CD14-positive monocyte (primary cell): ENCODE measurements at regions not wholly inside any gene's neighbourhood (a gene's known extent, or its start where the extent isn't known, plus 50 kb on each side); places are given as distances from the start of the nearest gene placed in this dataset.

Experiments used
- DNase-seq, 3 donors: peaks; one replicate each; pipeline ENCODE4 v3.0.0-alpha.2; 2011 to 2022
- H2AFZ ChIP-seq: 2 replicates; pipeline ENCODE4 v1.6.0; 2012; ENCODE audit warnings: mild to moderate bottlenecking, low read depth, low read length, inconsistent platforms; ENCODE audit not compliant: insufficient read depth, poor library complexity, severe bottlenecking
- H3K27ac ChIP-seq, 2 donors: 1 replicate in 1 of 2; 2 replicates in 1 of 2; pipeline ENCODE4 v1.5.1; 2012 to 2013; ENCODE audit warnings: low read length in 2 of 2, control low read depth in 1 of 2, inconsistent platforms in 1 of 2, low read depth in 1 of 2, mild to moderate bottlenecking in 1 of 2
- H3K27me3 ChIP-seq, 2 donors: one replicate each; pipeline versions ENCODE4 v1.6.0 to v1.6.1; 2011 to 2013; ENCODE audit warnings: low read length in 2 of 2; ENCODE audit not compliant: control insufficient read depth in 2 of 2, insufficient read depth in 2 of 2
- H3K36me3 ChIP-seq, 2 donors: replicated peaks in 1 of 2; 1 replicate in 1 of 2; 2 replicates in 1 of 2; pipeline versions ENCODE4 v1.5.1 to v1.6.1; 2012 to 2013; ENCODE audit warnings: low read length in 2 of 2, control low read depth in 1 of 2, inconsistent platforms in 1 of 2, mild to moderate bottlenecking in 1 of 2; ENCODE audit not compliant: insufficient read depth in 2 of 2, control insufficient read depth in 1 of 2
- H3K4me1 ChIP-seq, 2 donors: 1 replicate in 1 of 2; 2 replicates in 1 of 2; pipeline versions ENCODE4 v1.5.1 to v1.6.1; 2012 to 2013; ENCODE audit warnings: low read length in 2 of 2, control low read depth in 1 of 2, inconsistent platforms in 1 of 2, mild to moderate bottlenecking in 1 of 2, moderate library complexity in 1 of 2; ENCODE audit not compliant: insufficient read depth in 2 of 2, control insufficient read depth in 1 of 2
- H3K4me2 ChIP-seq: replicated peaks from 2 replicates; pipeline ENCODE3; 2012; ENCODE audit warnings: low read length, moderate library complexity, mild to moderate bottlenecking; ENCODE audit not compliant: poor library complexity, severe bottlenecking; ENCODE audit errors: extremely low read depth
- H3K4me3 ChIP-seq, 3 experiments: fragments of 200-600 bp in 1 of 3; sonication (generic) in 1 of 3; replicated peaks in 1 of 3; 1 replicate in 2 of 3; 2 replicates in 1 of 3; pipeline ENCODE4 v1.5.1; 2011 to 2013; ENCODE audit warnings: low read length in 3 of 3, mild to moderate bottlenecking in 3 of 3, control low read depth in 2 of 3, low read depth in 2 of 3, inconsistent platforms in 1 of 3, moderate library complexity in 1 of 3
- H3K79me2 ChIP-seq: 2 replicates; pipeline ENCODE4 v1.6.0; 2012; ENCODE audit warnings: mild to moderate bottlenecking, control low read depth, inconsistent platforms, low read length, moderate library complexity; ENCODE audit not compliant: insufficient read depth
- H3K9ac ChIP-seq: 2 replicates; pipeline ENCODE4 v1.6.0; 2017; ENCODE audit warnings: low read length, mild to moderate bottlenecking; ENCODE audit not compliant: insufficient read depth, poor library complexity, severe bottlenecking
- H3K9me3 ChIP-seq, 2 donors: replicated peaks in 1 of 2; 1 replicate in 1 of 2; 2 replicates in 1 of 2; pipeline versions ENCODE4 v1.5.1 to v1.6.1; 2012 to 2013; ENCODE audit warnings: low read length in 2 of 2, control low read depth in 1 of 2; ENCODE audit not compliant: control insufficient read depth in 1 of 2, insufficient read depth in 1 of 2
- H4K20me1 ChIP-seq: 2 replicates; pipeline ENCODE4 v1.6.0; 2012; ENCODE audit warnings: mild to moderate bottlenecking, low read length, control low read depth, moderate library complexity; ENCODE audit not compliant: insufficient read depth
- H3K27ac Mint-ChIP-seq, 7 donors: one replicate each; pipeline ENCODE4 v1.8.0; 2020; ENCODE audit warnings: mild to moderate bottlenecking in 7 of 7, mixed read lengths in 7 of 7, moderate library complexity in 6 of 7, inconsistent platforms in 2 of 7
- H3K27me3 Mint-ChIP-seq, 3 donors: one replicate each; pipeline ENCODE4 v1.8.0; 2021 to 2022; ENCODE audit warnings: low read depth in 3 of 3, mild to moderate bottlenecking in 3 of 3, mixed read lengths in 3 of 3, moderate library complexity in 3 of 3, inconsistent platforms in 1 of 3
- H3K36me3 Mint-ChIP-seq, 2 donors: one replicate each; pipeline ENCODE4 v1.8.0; 2020; ENCODE audit warnings: mixed read lengths in 2 of 2, inconsistent platforms in 1 of 2, mild to moderate bottlenecking in 1 of 2
- H3K4me1 Mint-ChIP-seq: one replicate; pipeline ENCODE4 v1.8.0; 2020; ENCODE audit warnings: mild to moderate bottlenecking, mixed read lengths
- H3K4me3 Mint-ChIP-seq, 2 donors: one replicate each; pipeline ENCODE4 v1.8.0; 2020; ENCODE audit warnings: mild to moderate bottlenecking in 2 of 2, mixed read lengths in 2 of 2, moderate library complexity in 1 of 2
- H3K9me3 Mint-ChIP-seq, 7 donors: one replicate each; pipeline ENCODE4 v1.8.0; 2020 to 2022; ENCODE audit warnings: mixed read lengths in 7 of 7, mild to moderate bottlenecking in 6 of 7, moderate library complexity in 6 of 7, inconsistent platforms in 2 of 7
- CTCF ChIP-seq: fragments of 200-600 bp; IDR thresholded peaks from one replicate; pipeline ENCODE4 v1.8.0; 2022; ENCODE audit warnings: antibody characterized with exemption, mild to moderate bottlenecking
- WGBS: methylation state at CpG from one replicate; pipeline ENCODE4 v1.1.5; 2013; ENCODE audit warnings: missing lambda C conversion rate; ENCODE audit not compliant: insufficient coverage; 5-methylcytosine and 5-hydroxymethylcytosine counted together
- intact Hi-C, 2 donors: fragments of 100-400 bp; cut with micrococcal nuclease; formaldehyde crosslinking; loops; one replicate each; pipeline versions ENCODE4 v1.15.0 to v1.15.1; 2023

GRCh38 chr15:97686324-97686723, 274.2 kb upstream of the ARRDC4 start:
- Histone ChIP-seq H3K9ac (no peak overlapping the region), H3K79me2 (no peaks in the 10 kb centered on the region), H3K27ac (no peak overlapping the region), H4K20me1 (no peaks in the 10 kb centered on the region), H3K4me2 (no peak overlapping the region), H3K4me1 (no peaks in the 10 kb centered on the region), H3K27me3 (no peaks in the 10 kb centered on the region), H3K36me3 (no peaks in the 10 kb centered on the region), H3K4me3 (no peak overlapping the region), H3K9me3 (no peaks in the 10 kb centered on the region), H2AFZ (no peak overlapping the region)
- WGBS = no CpG with 5 or more reads among the region's 2 CpGs
- H3K27ac Mint-ChIP-seq = no peak overlapping the region
- DNase-seq = no peak
- intact Hi-C loops = no loop called here
- H3K36me3 Mint-ChIP-seq = no peaks in the 10 kb centered on the region
- peaks cover 2 to 5% (median 2%) of the 10 kb centered on the region in 3 donors for H3K27me3 Mint-ChIP-seq
- peaks cover 0 to 6% (median 0%) of the 10 kb centered on the region in 7 donors for H3K9me3 Mint-ChIP-seq
- H3K4me3 Mint-ChIP-seq = no peak overlapping the region
- TF ChIP-seq CTCF = no peak
- peaks cover 7% of the 10 kb centered on the region for H3K4me1 Mint-ChIP-seq

GRCh38 chr15:97687654-97688053, 272.8 kb upstream of the ARRDC4 start:
- peaks cover 0 to 4% (median 0%) of the 10 kb centered on the region in 7 donors for H3K9me3 Mint-ChIP-seq
- Histone ChIP-seq H3K4me2 (no peak overlapping the region), H3K4me1 (no peaks in the 10 kb centered on the region), H3K9ac (no peak overlapping the region), H2AFZ (no peak overlapping the region), H3K27ac (no peak overlapping the region), H3K36me3 (no peaks in the 10 kb centered on the region), H4K20me1 (no peaks in the 10 kb centered on the region), H3K9me3 (no peaks in the 10 kb centered on the region), H3K4me3 (no peak overlapping the region), H3K79me2 (no peaks in the 10 kb centered on the region), H3K27me3 (no peaks in the 10 kb centered on the region)
- no peak overlapping the region for H3K4me3 Mint-ChIP-seq
- peaks cover 1 to 5% (median 2%) of the 10 kb centered on the region in 3 donors for H3K27me3 Mint-ChIP-seq
- DNase-seq = no peak
- peaks cover 14% of the 10 kb centered on the region for H3K4me1 Mint-ChIP-seq
- intact Hi-C loops = no loop called here
- no peak for TF ChIP-seq CTCF
- no peaks in the 10 kb centered on the region for H3K36me3 Mint-ChIP-seq
- H3K27ac Mint-ChIP-seq = no peak overlapping the region
